ENCODE measurements at regions not wholly inside any gene's neighbourhood (a gene's known extent, or its start where the extent isn't known, plus 50 kb on each side); places are given as distances from the start of the nearest gene placed in this dataset.
"Not testable (repeated sequence)": the region's sequence is repeated elsewhere in the genome, so short reads cannot be mapped to it uniquely, and the experiment has no call there.

- in situ Hi-C loops (cut with HindIII; ENCODE audit: low sequenced_read_pairs): no loop called here
- no peak for DNase-seq (ENCODE audit: low read depth, low spot score)
- TF ChIP-seq, protein P1, sequence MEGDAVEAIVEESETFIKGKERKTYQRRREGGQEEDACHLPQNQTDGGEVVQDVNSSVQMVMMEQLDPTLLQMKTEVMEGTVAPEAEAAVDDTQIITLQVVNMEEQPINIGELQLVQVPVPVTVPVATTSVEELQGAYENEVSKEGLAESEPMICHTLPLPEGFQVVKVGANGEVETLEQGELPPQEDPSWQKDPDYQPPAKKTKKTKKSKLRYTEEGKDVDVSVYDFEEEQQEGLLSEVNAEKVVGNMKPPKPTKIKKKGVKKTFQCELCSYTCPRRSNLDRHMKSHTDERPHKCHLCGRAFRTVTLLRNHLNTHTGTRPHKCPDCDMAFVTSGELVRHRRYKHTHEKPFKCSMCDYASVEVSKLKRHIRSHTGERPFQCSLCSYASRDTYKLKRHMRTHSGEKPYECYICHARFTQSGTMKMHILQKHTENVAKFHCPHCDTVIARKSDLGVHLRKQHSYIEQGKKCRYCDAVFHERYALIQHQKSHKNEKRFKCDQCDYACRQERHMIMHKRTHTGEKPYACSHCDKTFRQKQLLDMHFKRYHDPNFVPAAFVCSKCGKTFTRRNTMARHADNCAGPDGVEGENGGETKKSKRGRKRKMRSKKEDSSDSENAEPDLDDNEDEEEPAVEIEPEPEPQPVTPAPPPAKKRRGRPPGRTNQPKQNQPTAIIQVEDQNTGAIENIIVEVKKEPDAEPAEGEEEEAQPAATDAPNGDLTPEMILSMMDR (IDR thresholded peaks at IDR 0.05; ENCODE audit: low read depth, low read length): no peak
- H3K4me3 ChIP-seq (ENCODE audit: low read depth, low read length): no peak overlapping the region
Measured at GRCh38 chr11:112623057-112623456, 338.2 kb upstream of the NCAM1 start.

DNA sequence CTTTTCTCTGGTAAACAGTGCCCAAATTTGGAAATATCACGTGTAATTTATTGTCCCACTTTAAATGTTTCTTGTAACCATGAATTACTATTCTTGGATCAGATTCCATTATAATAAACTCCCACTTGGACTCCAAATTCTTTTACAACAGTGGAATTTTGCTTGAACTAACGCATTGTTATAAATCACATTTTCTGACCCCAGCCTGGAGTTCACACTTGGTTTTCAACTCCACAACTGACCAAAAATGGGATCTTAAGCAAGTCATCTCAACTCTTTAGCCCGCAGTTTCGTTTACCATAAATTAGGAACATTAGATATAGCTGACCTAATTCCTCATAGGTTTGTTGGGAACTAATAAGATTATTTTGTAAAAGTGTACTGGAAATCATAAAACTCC, 336.8 kb upstream of the NCAM1 start:
- no peak overlapping the region for H3K4me3 ChIP-seq (ENCODE audit: low read depth, low read length)
- no peak for DNase-seq (ENCODE audit: low read depth, low spot score)
- in situ Hi-C loops (cut with HindIII; ENCODE audit: low sequenced_read_pairs): no loop called here
- TF ChIP-seq, protein P1 (IDR thresholded peaks at IDR 0.05; ENCODE audit: low read depth, low read length): no peak

DNA sequence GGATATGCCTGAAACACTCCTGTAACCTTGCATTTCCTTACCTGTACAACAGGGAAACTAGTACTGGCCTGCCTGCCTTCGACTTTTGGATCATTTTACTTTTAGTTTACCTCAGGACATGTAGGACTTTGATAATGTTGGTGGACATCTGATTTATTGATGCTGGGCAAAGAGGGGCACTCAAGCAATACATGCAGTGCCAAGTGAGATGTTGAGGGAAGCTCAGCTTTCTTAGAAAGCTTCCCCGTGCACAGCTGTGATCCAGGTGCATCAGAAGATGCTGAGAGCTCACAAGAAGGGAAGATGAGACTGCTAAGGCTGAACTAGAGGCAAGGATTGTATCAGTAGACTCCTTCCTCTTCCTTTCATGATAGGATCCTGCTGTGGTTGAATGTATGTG, 336.2 kb upstream of the NCAM1 start:
- DNase-seq (ENCODE audit: low read depth, low spot score); in situ Hi-C loops (cut with HindIII; ENCODE audit: low sequenced_read_pairs); H3K4me3 ChIP-seq (ENCODE audit: low read depth, low read length): not testable (repeated sequence)

- no peak for DNase-seq (ENCODE audit: low read depth, low spot score)
- no peak overlapping the region for H3K4me3 ChIP-seq (ENCODE audit: low read depth, low read length)
- TF ChIP-seq, protein P1 (IDR thresholded peaks at IDR 0.05; ENCODE audit: low read depth, low read length): no peak
- in situ Hi-C loops (cut with HindIII; ENCODE audit: low sequenced_read_pairs): no loop called here
Measured at GRCh38 chr11:112625814-112626213, 335.4 kb upstream of the NCAM1 start.

DNA sequence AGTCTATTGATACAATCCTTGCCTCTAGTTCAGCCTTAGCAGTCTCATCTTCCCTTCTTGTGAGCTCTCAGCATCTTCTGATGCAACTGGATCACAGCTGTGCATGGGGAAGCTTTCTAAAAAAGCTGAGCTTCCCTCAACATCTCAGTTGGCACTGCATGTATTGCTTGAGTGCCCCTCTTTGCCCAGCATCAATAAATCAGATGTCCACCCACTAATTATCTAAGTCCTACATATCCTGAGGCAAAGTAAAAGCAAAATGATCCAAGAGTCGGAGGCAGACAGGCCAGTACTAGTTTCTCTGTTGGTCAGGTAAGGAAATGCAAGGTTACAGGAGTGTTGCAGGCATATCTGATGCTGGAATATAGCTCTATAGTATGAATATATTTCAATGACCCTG, 334.5 kb upstream of the NCAM1 start:
- in situ Hi-C loops (cut with HindIII; ENCODE audit: low sequenced_read_pairs): no loop called here
- TF ChIP-seq, protein P1 (IDR thresholded peaks at IDR 0.05; ENCODE audit: low read depth, low read length): no peak
- DNase-seq (ENCODE audit: low read depth, low spot score): no peak
- no peak overlapping the region for H3K4me3 ChIP-seq (ENCODE audit: low read depth, low read length)

DNA sequence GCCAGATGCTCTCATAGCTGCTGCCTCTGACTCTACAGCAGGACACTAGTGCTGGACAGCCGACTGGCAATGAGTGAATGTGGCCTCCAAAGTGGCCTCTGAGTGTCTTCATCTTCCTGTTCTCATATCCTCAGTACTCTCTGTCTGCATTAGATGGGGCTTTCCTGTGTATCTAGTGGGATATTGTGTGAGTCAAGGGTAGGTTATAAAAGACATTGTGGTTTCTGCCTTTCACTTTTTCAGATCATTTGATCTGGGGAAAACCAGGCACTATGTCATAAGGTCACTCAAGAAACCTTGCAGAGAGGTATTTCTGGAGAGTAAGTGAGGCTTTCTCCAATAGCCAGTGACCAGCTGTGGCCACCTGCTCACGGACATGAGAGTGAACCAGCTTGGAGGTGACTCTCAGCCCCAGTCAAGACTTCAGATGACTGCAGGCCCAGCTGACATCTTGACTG, 333.6 kb upstream of the NCAM1 start:
- in situ Hi-C loops (cut with HindIII; ENCODE audit: low sequenced_read_pairs): no loop called here
- DNase-seq (ENCODE audit: low read depth, low spot score): no peak
- TF ChIP-seq, protein P1 (IDR thresholded peaks at IDR 0.05; ENCODE audit: low read depth, low read length): no peak
- H3K4me3 ChIP-seq (ENCODE audit: low read depth, low read length): no peak overlapping the region

- no peak overlapping the region for H3K4me3 ChIP-seq (ENCODE audit: low read depth, low read length)
- TF ChIP-seq, protein P1 (IDR thresholded peaks at IDR 0.05; ENCODE audit: low read depth, low read length): no peak
- no peak for DNase-seq (ENCODE audit: low read depth, low spot score)
- in situ Hi-C loops (cut with HindIII; ENCODE audit: low sequenced_read_pairs): no loop called here
Measured at GRCh38 chr11:112628676-112629075, 332.5 kb upstream of the NCAM1 start.
